ENCODE measurements at regions not wholly inside any gene's neighbourhood (a gene's known extent, or its start where the extent isn't known, plus 50 kb on each side); places are given as distances from the start of the nearest gene placed in this dataset.

DNA sequence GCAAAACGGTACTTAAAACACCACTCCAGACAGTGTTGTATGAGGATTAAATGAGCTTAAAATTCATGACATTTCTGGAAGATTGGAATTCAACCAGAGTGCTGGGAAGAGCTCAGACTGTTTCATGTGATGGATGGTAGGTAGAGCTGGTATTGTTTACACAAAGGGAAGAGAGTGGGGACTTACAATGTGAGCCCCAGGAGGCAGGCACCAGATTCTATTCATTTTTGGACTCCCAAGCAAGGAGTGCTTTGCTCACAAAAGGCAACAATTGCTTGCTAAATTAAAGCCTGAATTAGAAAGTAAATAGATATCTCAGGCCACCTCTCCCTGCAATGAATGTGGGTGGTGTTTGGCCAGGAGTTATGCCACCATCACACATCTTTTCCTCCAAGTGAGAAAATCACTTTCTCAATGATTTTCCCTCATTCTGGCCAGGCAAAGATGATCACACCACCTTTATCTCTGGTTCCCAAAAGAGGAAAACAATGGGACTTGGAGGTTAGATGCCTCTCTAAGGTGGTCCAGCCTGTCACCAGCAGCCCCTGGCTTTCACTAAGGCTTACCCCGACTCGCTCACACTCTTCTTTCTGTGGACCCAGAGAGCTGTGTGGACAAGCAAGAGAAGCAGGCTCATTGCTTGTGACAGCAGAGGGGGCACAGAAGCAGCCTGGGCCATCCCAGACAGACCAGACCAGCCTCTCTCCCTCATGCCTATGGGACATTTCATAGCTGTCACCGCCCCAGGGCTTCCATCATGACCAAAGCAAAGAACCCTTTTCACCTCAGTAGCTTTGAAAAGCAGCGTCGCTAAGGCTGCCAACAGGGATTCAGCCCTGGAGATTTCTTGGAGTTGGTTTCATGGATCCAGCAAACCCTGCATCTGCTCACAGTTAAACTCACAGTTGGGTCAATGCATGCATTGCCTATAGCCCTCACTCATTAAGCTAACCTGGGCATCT lies 63.5 kb upstream of the DRD2 start:
- H3K9me3 ChIP-seq, result no peaks in the 10 kb centered on the region
- H3K36me3 ChIP-seq (ENCODE audit: control insufficient read depth, insufficient read depth, low read length), result no peaks in the 10 kb centered on the region
- Mint-ChIP-seq H3K4me3 (ENCODE audit: unreplicated experiment) (no peak overlapping the region), H3K9me3 (ENCODE audit: unreplicated experiment) (no peaks in the 10 kb centered on the region), H3K27me3 (ENCODE audit: insufficient read depth, unreplicated experiment) (no peaks in the 10 kb centered on the region), H3K27ac (ENCODE audit: unreplicated experiment) (peak overlapping the region; percentile 42), H3K4me1 (ENCODE audit: low read depth, unreplicated experiment) (peaks cover 53% of the 10 kb centered on the region), H3K36me3 (ENCODE audit: insufficient read depth, unreplicated experiment) (no peaks in the 10 kb centered on the region)
- DNase-seq, result peak in 1 of 2 experiments; percentile 61
- peaks cover 35% of the 10 kb centered on the region for H3K4me1 ChIP-seq
- intact Hi-C loops (cut with micrococcal nuclease; ENCODE audit: unreplicated experiment), result loop anchor here (1.0 kb wide), 4 partner anchors 16 to 132 kb away; no protein-coding TSS in a partner anchor
- POLR2A ChIA-PET, result interaction anchor here (0.6 to 2.1 kb wide), 4 partner anchors 131 to 1101 kb away, joined by 3 to 8 read pairs (median 4); partner anchors contain the start of gene TTC12
- no peak overlapping the region for H3K4me3 ChIP-seq (ENCODE audit: low read depth, low read length)
- no TSS peak for BruUV-seq (replicated peaks)
- CTCF ChIA-PET, result interaction anchor here (0.6 to 2.3 kb wide), 7 partner anchors 32 to 364 kb away, joined by 3 to 16 read pairs (median 5); no protein-coding TSS in a partner anchor
- TF ChIP-seq, protein P1, sequence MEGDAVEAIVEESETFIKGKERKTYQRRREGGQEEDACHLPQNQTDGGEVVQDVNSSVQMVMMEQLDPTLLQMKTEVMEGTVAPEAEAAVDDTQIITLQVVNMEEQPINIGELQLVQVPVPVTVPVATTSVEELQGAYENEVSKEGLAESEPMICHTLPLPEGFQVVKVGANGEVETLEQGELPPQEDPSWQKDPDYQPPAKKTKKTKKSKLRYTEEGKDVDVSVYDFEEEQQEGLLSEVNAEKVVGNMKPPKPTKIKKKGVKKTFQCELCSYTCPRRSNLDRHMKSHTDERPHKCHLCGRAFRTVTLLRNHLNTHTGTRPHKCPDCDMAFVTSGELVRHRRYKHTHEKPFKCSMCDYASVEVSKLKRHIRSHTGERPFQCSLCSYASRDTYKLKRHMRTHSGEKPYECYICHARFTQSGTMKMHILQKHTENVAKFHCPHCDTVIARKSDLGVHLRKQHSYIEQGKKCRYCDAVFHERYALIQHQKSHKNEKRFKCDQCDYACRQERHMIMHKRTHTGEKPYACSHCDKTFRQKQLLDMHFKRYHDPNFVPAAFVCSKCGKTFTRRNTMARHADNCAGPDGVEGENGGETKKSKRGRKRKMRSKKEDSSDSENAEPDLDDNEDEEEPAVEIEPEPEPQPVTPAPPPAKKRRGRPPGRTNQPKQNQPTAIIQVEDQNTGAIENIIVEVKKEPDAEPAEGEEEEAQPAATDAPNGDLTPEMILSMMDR (IDR thresholded peaks at IDR 0.05; ENCODE audit: insufficient read depth in 1 of 2, low read depth in 1 of 2, low read length in 1 of 2, severe bottlenecking in 1 of 2, unreplicated experiment in 1 of 2), result no peak
- H3K27me3 ChIP-seq (replicated peaks; ENCODE audit: control insufficient read depth, insufficient read depth, low read length), result no peaks in the 10 kb centered on the region

DNA sequence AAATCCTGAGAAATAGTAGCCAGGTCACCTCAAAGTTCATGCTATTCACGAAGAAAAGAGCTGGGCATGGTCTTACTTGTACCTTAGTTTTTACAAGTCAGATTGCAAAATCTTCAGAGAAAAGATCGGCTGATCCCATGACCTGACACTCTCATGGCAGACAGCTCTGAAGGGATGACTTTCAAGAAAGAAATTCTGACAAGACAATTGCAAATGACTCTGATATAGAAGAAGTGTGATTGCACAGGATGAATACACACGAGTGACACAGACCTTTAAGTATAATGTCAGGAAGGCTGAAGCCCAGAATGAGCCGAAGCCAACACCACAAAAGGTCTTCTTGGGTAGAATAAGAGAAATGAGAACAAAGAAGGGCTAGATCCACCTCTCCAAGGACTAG lies 59.4 kb upstream of the DRD2 start:
- Mint-ChIP-seq H3K27me3 (ENCODE audit: insufficient read depth, unreplicated experiment) (no peaks in the 10 kb centered on the region), H3K4me1 (ENCODE audit: low read depth, unreplicated experiment) (peaks cover 55% of the 10 kb centered on the region), H3K27ac (ENCODE audit: unreplicated experiment) (no peak overlapping the region), H3K9me3 (ENCODE audit: unreplicated experiment) (peaks cover 6% of the 10 kb centered on the region), H3K36me3 (ENCODE audit: insufficient read depth, unreplicated experiment) (peaks cover 5% of the 10 kb centered on the region), H3K4me3 (ENCODE audit: unreplicated experiment) (no peak overlapping the region)
- BruUV-seq (replicated peaks), result no TSS peak
- DNase-seq, result no peak
- H3K4me3 ChIP-seq (ENCODE audit: low read depth, low read length), result no peak overlapping the region
- CTCF ChIA-PET, result interaction anchor here (0.6 to 2.3 kb wide), 2 partner anchors 66 to 191 kb away, joined by 3 to 8 read pairs; no protein-coding TSS in a partner anchor
- peaks cover 43% of the 10 kb centered on the region for H3K4me1 ChIP-seq
- H3K36me3 ChIP-seq (ENCODE audit: control insufficient read depth, insufficient read depth, low read length), result no peaks in the 10 kb centered on the region
- TF ChIP-seq, protein P1 (IDR thresholded peaks at IDR 0.05; ENCODE audit: insufficient read depth in 1 of 2, low read depth in 1 of 2, low read length in 1 of 2, severe bottlenecking in 1 of 2, unreplicated experiment in 1 of 2), result no peak
- POLR2A ChIA-PET, result no interaction called here
- intact Hi-C loops (cut with micrococcal nuclease; ENCODE audit: unreplicated experiment), result no loop called here
- no peaks in the 10 kb centered on the region for H3K27me3 ChIP-seq (replicated peaks; ENCODE audit: control insufficient read depth, insufficient read depth, low read length)
- peaks cover 15% of the 10 kb centered on the region for H3K9me3 ChIP-seq

DNA sequence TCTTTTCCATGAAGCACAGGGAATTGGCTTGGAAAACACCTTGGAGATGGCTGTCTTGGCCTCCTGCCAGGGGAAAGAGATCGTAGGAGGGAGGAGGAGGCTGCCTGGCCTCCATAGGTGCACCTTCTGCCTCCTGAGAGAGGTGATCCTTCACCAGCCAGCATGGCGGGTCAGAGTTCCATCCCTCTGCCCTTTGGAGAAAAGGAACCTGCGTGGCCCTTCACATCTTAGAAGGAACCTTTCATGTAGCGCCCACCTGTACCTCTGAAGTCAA lies 58.2 kb upstream of the DRD2 start:
- H3K4me1 ChIP-seq, result peaks cover 41% of the 10 kb centered on the region
- H3K27me3 Mint-ChIP-seq (ENCODE audit: insufficient read depth, unreplicated experiment), result no peaks in the 10 kb centered on the region
- no peak overlapping the region for H3K4me3 Mint-ChIP-seq (ENCODE audit: unreplicated experiment)
- CTCF ChIA-PET, result interaction anchor here (0.6 to 2.3 kb wide), 4 partner anchors 23 to 1306 kb away, joined by 3 to 8 read pairs (median 3); no protein-coding TSS in a partner anchor
- H3K4me1 Mint-ChIP-seq (ENCODE audit: low read depth, unreplicated experiment), result peaks cover 49% of the 10 kb centered on the region
- intact Hi-C loops (cut with micrococcal nuclease; ENCODE audit: unreplicated experiment), result loop anchor here (2.0 kb wide), 1 partner anchor 97 kb away; no protein-coding TSS in a partner anchor
- no peak for DNase-seq
- H3K9me3 Mint-ChIP-seq (ENCODE audit: unreplicated experiment), result peaks cover 9% of the 10 kb centered on the region
- peaks cover 5% of the 10 kb centered on the region for H3K36me3 Mint-ChIP-seq (ENCODE audit: insufficient read depth, unreplicated experiment)
- POLR2A ChIA-PET, result no interaction called here
- no peak overlapping the region for H3K4me3 ChIP-seq (ENCODE audit: low read depth, low read length)
- H3K9me3 ChIP-seq, result peaks cover 18% of the 10 kb centered on the region
- H3K36me3 ChIP-seq (ENCODE audit: control insufficient read depth, insufficient read depth, low read length), result no peaks in the 10 kb centered on the region
- TF ChIP-seq, protein P1 (IDR thresholded peaks at IDR 0.05; ENCODE audit: insufficient read depth in 1 of 2, low read depth in 1 of 2, low read length in 1 of 2, severe bottlenecking in 1 of 2, unreplicated experiment in 1 of 2), result no peak
- BruUV-seq (replicated peaks), result no TSS peak
- H3K27ac Mint-ChIP-seq (ENCODE audit: unreplicated experiment), result no peak overlapping the region
- no peaks in the 10 kb centered on the region for H3K27me3 ChIP-seq (replicated peaks; ENCODE audit: control insufficient read depth, insufficient read depth, low read length)
